A549 (cell line): ENCODE measurements at regions not wholly inside any gene's neighbourhood (a gene's known extent, or its start where the extent isn't known, plus 50 kb on each side); places are given as distances from the start of the nearest gene placed in this dataset.

Experiments
- ATAC-seq, 2 experiments: fragments of 200-7000 bp in 1 of 2; fragments of >200 bp in 1 of 2; cut with Nextera tagmentation in 1 of 2; cut with Tn5 transposase in 1 of 2; 3 replicates each; pipeline versions ENCODE4 v1.8.0 to v1.9.1; 2018 to 2020; ENCODE audit warnings: mild to moderate bottlenecking in 1 of 2, moderate library complexity in 1 of 2
- CTCF ChIA-PET: fragments of 300-600 bp; sonication (Branson Sonifier 250); formaldehyde crosslinking; extraction: SDS; loops from one replicate; lab custom pipeline; 2021; ENCODE audit warnings: antibody characterized with exemption, inconsistent platforms; lab: Yijun Ruan, JAX
- POLR2A ChIA-PET: fragments of 350-600 bp; formaldehyde crosslinking; extraction: SDS; loops from one replicate; lab custom pipeline; 2021; ENCODE audit warnings: antibody characterized with exemption, inconsistent platforms; lab: Yijun Ruan, JAX
- DNase-seq, 2 experiments: peaks; one replicate each; pipeline versions ENCODE4 v3.0.0 to v3.0.0-alpha.2; 2011 to 2016; ENCODE audit warnings: low read depth in 1 of 2, low spot score in 1 of 2
- FAIRE-seq: peaks from 2 replicates; lab custom pipeline; 2011; peaks lifted over from hg19 to GRCh38; lab: Jason Lieb, UNC
- H3K27ac ChIP-seq, 2 experiments: fragments of >200 bp; sonication (Bioruptor Twin); formaldehyde crosslinking; 3 replicates each; pipeline ENCODE4 v1.5.1; 2016 to 2017
- H3K4me1 ChIP-seq: fragments of >200 bp; sonication (Bioruptor Twin); formaldehyde crosslinking; 3 replicates; pipeline ENCODE4 v1.6.1; 2016
- H3K4me2 ChIP-seq: fragments of >200 bp; sonication (Bioruptor Twin); formaldehyde crosslinking; 3 replicates; pipeline ENCODE4 v1.6.1; 2016
- H3K4me3 ChIP-seq: fragments of >200 bp; sonication (Bioruptor Twin); formaldehyde crosslinking; 3 replicates; pipeline ENCODE4 v1.5.1; 2016
- H3K9me3 ChIP-seq: fragments of >200 bp; sonication (Bioruptor Twin); formaldehyde crosslinking; 3 replicates; pipeline ENCODE4 v1.6.1; 2016
- CBX8 ChIP-seq: fragments of 200-600 bp; sonication (generic); IDR thresholded peaks from 2 replicates; pipeline ENCODE4 v1.6.1; 2016
- CEBPB ChIP-seq, 2 experiments: fragments of >200 bp in 1 of 2; sonication (Bioruptor Twin) in 1 of 2; formaldehyde crosslinking in 1 of 2; IDR thresholded peaks; 2 replicates each; pipeline ENCODE4 v1.6.1; 2012 to 2016
- EP300 ChIP-seq, 2 experiments: fragments of >200 bp; sonication (Bioruptor Twin); formaldehyde crosslinking; IDR thresholded peaks; 2 replicates in 1 of 2; 3 replicates in 1 of 2; pipeline ENCODE4 v1.6.1; 2016 to 2017
- FOSL2 ChIP-seq, 2 experiments: fragments of 450-650 bp in 1 of 2; fragments of >200 bp in 1 of 2; sonication (Bioruptor Twin) in 1 of 2; formaldehyde crosslinking; IDR thresholded peaks; 2 replicates each; pipeline versions ENCODE4 v1.5.0 to v1.6.1; 2016 to 2020; ENCODE audit warnings: mild to moderate bottlenecking in 1 of 2, moderate library complexity in 1 of 2
- GATA3 ChIP-seq: IDR thresholded peaks from 2 replicates; pipeline ENCODE4 v1.6.1; 2012; ENCODE audit warnings: borderline replicate concordance
- HDAC2 ChIP-seq: fragments of 200-600 bp; sonication (generic); IDR thresholded peaks from 2 replicates; pipeline ENCODE4 v1.6.1; 2016
- HMGXB4 ChIP-seq: fragments of 250-450 bp; sonication (Bioruptor Pico); IDR thresholded peaks from 2 replicates; pipeline ENCODE4 v1.5.0; 2021; ENCODE audit warnings: mild to moderate bottlenecking, moderate library complexity, borderline replicate concordance
- JUNB ChIP-seq: fragments of >200 bp; sonication (Bioruptor Twin); formaldehyde crosslinking; IDR thresholded peaks from 2 replicates; pipeline ENCODE4 v1.6.1; 2016
- MAFK ChIP-seq: fragments of 450-650 bp; IDR thresholded peaks from 2 replicates; pipeline ENCODE4 v1.6.1; 2014; ENCODE audit not compliant: partially characterized antibody
- NPAS2 ChIP-seq: fragments of 250-450 bp; sonication (Bioruptor Pico); IDR thresholded peaks from 2 replicates; pipeline ENCODE4 v1.8.0; 2022; ENCODE audit warnings: mild to moderate bottlenecking, moderate library complexity, borderline replicate concordance
- NR3C1 ChIP-seq: fragments of >200 bp; sonication (Bioruptor Twin); formaldehyde crosslinking; IDR thresholded peaks from 3 replicates; pipeline ENCODE4 v1.6.1; 2017
- PBX3 ChIP-seq: IDR thresholded peaks from 2 replicates; pipeline ENCODE4 v1.6.1; 2012
- PHF8 ChIP-seq: fragments of 200-600 bp; sonication (generic); IDR thresholded peaks from 2 replicates; pipeline ENCODE4 v1.6.1; 2016; ENCODE audit warnings: low read depth, mild to moderate bottlenecking, antibody characterized with exemption, moderate library complexity, borderline replicate concordance
- POLR2A ChIP-seq: IDR thresholded peaks from 2 replicates; pipeline ENCODE4 v1.6.1; 2012; ENCODE audit warnings: mild to moderate bottlenecking, low read length
- RARB ChIP-seq: fragments of 250-450 bp; sonication (Bioruptor Pico); IDR thresholded peaks from 2 replicates; pipeline ENCODE4 v1.8.0; 2021; ENCODE audit warnings: mild to moderate bottlenecking, moderate library complexity
- REST ChIP-seq: fragments of 200-600 bp; sonication (generic); IDR thresholded peaks from 2 replicates; pipeline ENCODE4 v1.6.1; 2016; ENCODE audit warnings: antibody characterized with exemption, mild to moderate bottlenecking, moderate library complexity
- RFX5 ChIP-seq: fragments of 450-650 bp; IDR thresholded peaks from 2 replicates; pipeline ENCODE4 v1.7.1; 2014; ENCODE audit warnings: antibody characterized with exemption, mild to moderate bottlenecking, moderate library complexity
- TFCP2L1 ChIP-seq: fragments of 250-450 bp; sonication (Bioruptor Pico); IDR thresholded peaks from 2 replicates; pipeline ENCODE4 v1.5.0; 2021; ENCODE audit warnings: mild to moderate bottlenecking
- ZC3H11A ChIP-seq: fragments of 450-650 bp; IDR thresholded peaks from 2 replicates; pipeline ENCODE4 v1.6.1; 2014; ENCODE audit warnings: antibody characterized with exemption, mild to moderate bottlenecking
- ZSCAN20 ChIP-seq: fragments of 250-450 bp; sonication (Bioruptor Pico); IDR thresholded peaks from 2 replicates; pipeline ENCODE4 v1.8.0; 2022; ENCODE audit warnings: mild to moderate bottlenecking, moderate library complexity
- WGBS: methylation state at CpG from one replicate; pipeline ENCODE4 v1.1.6; 2017; ENCODE audit errors: missing lambda C conversion rate; 5-methylcytosine and 5-hydroxymethylcytosine counted together

GRCh38 chr18:43341014-43341413 lies 63.7 kb upstream of the SYT4 start:
- FAIRE-seq, result no peak
- CTCF ChIA-PET, result no interaction called here
- Histone ChIP-seq H3K9me3 (no peaks in the 10 kb centered on the region), H3K27ac (no peak overlapping the region), H3K4me2 (no peak overlapping the region), H3K4me1 (no peaks in the 10 kb centered on the region), H3K4me3 (no peak overlapping the region)
- TF ChIP-seq NPAS2 (CRISPR knock-in tag) (no peak), RARB (CRISPR knock-in tag) (no peak), HMGXB4 (no peak), REST (no peak), MAFK (no peak), JUNB (no peak), NR3C1 (no peak), ZSCAN20 (no peak), PHF8 (no peak), TFCP2L1 (CRISPR knock-in tag) (no peak), GATA3 (no peak), RFX5 (no peak)
- POLR2A ChIA-PET, result no interaction called here
- WGBS, result 50% methylated on average over 3 of the region's 3 CpGs
- no peak for DNase-seq
- no peak for ATAC-seq

- CTCF ChIA-PET, result no interaction called here
- 0% methylated on average over 1 of the region's 1 CpG for WGBS
- no peak overlapping the region for H3K4me2 ChIP-seq
- FAIRE-seq, result no peak
- DNase-seq, result no peak
- TF ChIP-seq FOSL2 (IDR thresholded peaks at IDR 0.05) (no peak), FOSL2 (CRISPR knock-in tag; IDR thresholded peaks at IDR 0.05) (no peak)
- TF ChIP-seq, all 56 proteins: peak for 0
- Histone ChIP-seq H3K27ac (no peak overlapping the region), H3K4me3 (no peak overlapping the region), H3K9me3 (no peaks in the 10 kb centered on the region), H3K4me1 (no peaks in the 10 kb centered on the region)
- POLR2A ChIA-PET, result no interaction called here
- ATAC-seq, result no peak
These were observed 72.9 kb upstream of the SYT4 start for GRCh38 chr18:43350176-43350575.

GRCh38 chr18:43364535-43364934 lies 87.2 kb upstream of the SYT4 start:
- ATAC-seq (no peak), DNase-seq (no peak), FAIRE-seq (no peak)
- H3K9me3 ChIP-seq, result no peaks in the 10 kb centered on the region
- TF ChIP-seq ZC3H11A, result peak; percentile 57
- no peak for TF ChIP-seq HDAC2
- TF ChIP-seq CBX8, result no peak
- no peak for TF ChIP-seq POLR2A
- TF ChIP-seq EP300 (IDR thresholded peaks at IDR 0.05), result no peak
- TF ChIP-seq PBX3, result no peak
- TF ChIP-seq CEBPB (IDR thresholded peaks at IDR 0.05), result no peak
- no peak overlapping the region for H3K4me3 ChIP-seq
- H3K4me2 ChIP-seq, result no peak overlapping the region
- ChIA-PET POLR2A (no interaction called here), CTCF (no interaction called here)
- no peaks in the 10 kb centered on the region for H3K4me1 ChIP-seq
- H3K27ac ChIP-seq, result no peak overlapping the region
